Body of pancreas (tissue), 4 donors: ENCODE measurements at regions not wholly inside any gene's neighbourhood (a gene's known extent, or its start where the extent isn't known, plus 50 kb on each side); places are given as distances from the start of the nearest gene placed in this dataset.

Experiments
- ATAC-seq: fragments of 150-250 bp; one replicate; pipeline ENCODE4 v1.9.1; 2016
- DNase-seq, 4 donors: peaks; one replicate each; pipeline ENCODE4 v3.0.0-alpha.2; 2019
- H3K27ac ChIP-seq, 4 donors: fragments of 200-600 bp; sonication (generic); 1 replicate in 3 of 4; 2 replicates in 1 of 4; pipeline versions ENCODE4 v1.5.1 to v1.6.1; 2016 to 2019; ENCODE audit warnings: mild to moderate bottlenecking in 1 of 4, mixed read lengths in 1 of 4, moderate library complexity in 1 of 4
- H3K27me3 ChIP-seq, 2 donors: fragments of 200-600 bp; sonication (generic); one replicate each; pipeline ENCODE4 v1.6.0; 2016; ENCODE audit warnings: mild to moderate bottlenecking in 1 of 2
- H3K36me3 ChIP-seq, 2 donors: fragments of 200-600 bp; sonication (generic); replicated peaks in 1 of 2; 2 replicates each; pipeline ENCODE4 v1.5.1; 2016; ENCODE audit warnings: low read depth in 2 of 2; ENCODE audit not compliant: insufficient read depth in 1 of 2
- H3K4me1 ChIP-seq: fragments of 200-600 bp; sonication (generic); one replicate; pipeline ENCODE4 v1.6.0; 2016
- H3K4me3 ChIP-seq, 2 donors: fragments of 200-600 bp; sonication (generic); 1 replicate in 1 of 2; 2 replicates in 1 of 2; pipeline ENCODE4 v1.5.1; 2016 to 2019
- H3K9me3 ChIP-seq, 3 donors: fragments of 200-600 bp; sonication (generic); 1 replicate in 2 of 3; 2 replicates in 1 of 3; pipeline ENCODE4 v1.5.1; 2016
- CTCF ChIP-seq, 7 experiments: fragments of 450-650 bp in 4 of 7; fragments of 200-600 bp in 3 of 7; sonication (generic) in 3 of 7; IDR thresholded peaks; one replicate each; pipeline ENCODE4 v1.5.1; 2016 to 2019; ENCODE audit warnings: antibody characterized with exemption in 7 of 7
- POLR2A ChIP-seq, 3 donors: fragments of 450-650 bp; IDR thresholded peaks; one replicate each; pipeline ENCODE4 v1.6.1; 2016; ENCODE audit warnings: antibody characterized with exemption in 3 of 3, mild to moderate bottlenecking in 2 of 3
- whole genome bisulfite sequencing, 2 donors: methylation state at CpG; one replicate each; pipeline ENCODE4 v1.1.5; 2017; 5-methylcytosine and 5-hydroxymethylcytosine counted together
- intact Hi-C: fragments of 100-400 bp; cut with DNase I; formaldehyde crosslinking; loops from one replicate; pipeline ENCODE4 v1.15.1; 2023

- no peaks in the 10 kb centered on the region for H3K36me3 ChIP-seq
- no peak for TF ChIP-seq CTCF (IDR thresholded peaks at IDR 0.05)
- TF ChIP-seq POLR2A (IDR thresholded peaks at IDR 0.05) = no peak
- DNase-seq (no peak), ATAC-seq (no peak)
- H3K9me3 ChIP-seq = no peaks in the 10 kb centered on the region
- intact Hi-C loops = no loop called here
- H3K27ac ChIP-seq = no peak overlapping the region
- H3K4me3 ChIP-seq = no peak overlapping the region
- no peaks in the 10 kb centered on the region for H3K4me1 ChIP-seq
- WGBS, 2 donors = 70 to 74% methylated on average over 4 of the region's 4 CpGs
- H3K27me3 ChIP-seq = no peaks in the 10 kb centered on the region
These were observed 129.2 kb upstream of the FST start for GRCh38 chr5:53350991-53351770.

GRCh38 chr5:53355316-53355715, 125.1 kb upstream of the FST start:
- WGBS, 2 donors = 41 to 60% methylated on average over 5 of the region's 5 CpGs
- H3K27ac ChIP-seq = no peak overlapping the region
- no peak for ATAC-seq

GRCh38 chr5:53355931-53356330, 124.5 kb upstream of the FST start:
- Histone ChIP-seq H3K4me1 (no peaks in the 10 kb centered on the region), H3K36me3 (no peaks in the 10 kb centered on the region), H3K9me3 (no peaks in the 10 kb centered on the region), H3K27ac (no peak overlapping the region), H3K27me3 (no peaks in the 10 kb centered on the region), H3K4me3 (no peak overlapping the region)
- ATAC-seq (no peak), DNase-seq (no peak)
- TF ChIP-seq POLR2A (IDR thresholded peaks at IDR 0.05) (no peak), CTCF (IDR thresholded peaks at IDR 0.05) (no peak)
- WGBS, 2 donors = 65 to 80% methylated on average over 1 of the region's 1 CpG
- intact Hi-C loops = no loop called here

More at GRCh38 chr5:53355316-53355715, 125.1 kb upstream of the FST start:
- no peaks in the 10 kb centered on the region for H3K9me3 ChIP-seq
- no peaks in the 10 kb centered on the region for H3K36me3 ChIP-seq
- no peak for DNase-seq
- intact Hi-C loops = no loop called here
- H3K4me3 ChIP-seq = no peak overlapping the region
- no peaks in the 10 kb centered on the region for H3K27me3 ChIP-seq
- H3K4me1 ChIP-seq = no peaks in the 10 kb centered on the region
- TF ChIP-seq CTCF (IDR thresholded peaks at IDR 0.05) (no peak), POLR2A (IDR thresholded peaks at IDR 0.05) (no peak)

- TF ChIP-seq POLR2A (IDR thresholded peaks at IDR 0.05) = no peak
- TF ChIP-seq CTCF (IDR thresholded peaks at IDR 0.05) = no peak
- Histone ChIP-seq H3K27me3 (no peaks in the 10 kb centered on the region), H3K4me3 (no peak overlapping the region), H3K9me3 (no peaks in the 10 kb centered on the region), H3K4me1 (no peaks in the 10 kb centered on the region), H3K27ac (no peak overlapping the region), H3K36me3 (no peaks in the 10 kb centered on the region)
- DNase-seq (no peak), ATAC-seq (no peak)
- intact Hi-C loops = no loop called here
- WGBS, 2 donors = 75 to 87% methylated on average over 4 of the region's 4 CpGs
These were observed 123.0 kb upstream of the FST start for GRCh38 chr5:53357439-53357838.

GRCh38 chr5:53358794-53359193, 121.6 kb upstream of the FST start:
- intact Hi-C loops = no loop called here
- no peaks in the 10 kb centered on the region for H3K36me3 ChIP-seq
- no peak overlapping the region for H3K4me3 ChIP-seq
- WGBS, 2 donors = 51 to 59% methylated on average over 2 of the region's 2 CpGs
- no peak for ATAC-seq
- no peaks in the 10 kb centered on the region for H3K9me3 ChIP-seq
- no peak overlapping the region for H3K27ac ChIP-seq
- no peak for DNase-seq
- no peaks in the 10 kb centered on the region for H3K4me1 ChIP-seq
- no peaks in the 10 kb centered on the region for H3K27me3 ChIP-seq
- TF ChIP-seq CTCF (IDR thresholded peaks at IDR 0.05) (no peak), POLR2A (IDR thresholded peaks at IDR 0.05) (no peak)
